NCI-H2107 (cell line): ENCODE measurements at regions not wholly inside any gene's neighbourhood (a gene's known extent, or its start where the extent isn't known, plus 50 kb on each side); places are given as distances from the start of the nearest gene placed in this dataset.

Source experiments
- DNase-seq: peaks from one replicate; lab custom pipeline; 2025; lab: John Stamatoyannopoulos, UW

DNA sequence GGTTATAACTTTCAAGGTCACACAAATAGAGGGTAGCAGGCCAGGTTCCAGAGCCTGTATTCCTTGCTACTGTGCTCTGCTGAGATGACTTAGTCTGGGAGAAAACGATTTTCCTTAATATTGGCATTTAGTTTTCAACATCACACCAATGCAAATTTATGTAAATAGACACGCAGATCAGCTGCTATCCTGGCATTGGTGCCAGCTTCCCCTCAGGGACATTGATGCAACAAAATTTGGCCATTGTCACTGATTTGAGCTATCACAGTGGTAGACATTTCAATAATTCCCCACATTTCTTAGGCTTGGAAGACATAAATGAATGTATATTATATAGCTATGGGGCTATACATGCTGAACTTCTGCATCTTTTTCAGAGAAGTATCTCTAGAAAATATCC lies 71.6 kb upstream of the ASTN2 start:
- DNase-seq = no peak

DNA sequence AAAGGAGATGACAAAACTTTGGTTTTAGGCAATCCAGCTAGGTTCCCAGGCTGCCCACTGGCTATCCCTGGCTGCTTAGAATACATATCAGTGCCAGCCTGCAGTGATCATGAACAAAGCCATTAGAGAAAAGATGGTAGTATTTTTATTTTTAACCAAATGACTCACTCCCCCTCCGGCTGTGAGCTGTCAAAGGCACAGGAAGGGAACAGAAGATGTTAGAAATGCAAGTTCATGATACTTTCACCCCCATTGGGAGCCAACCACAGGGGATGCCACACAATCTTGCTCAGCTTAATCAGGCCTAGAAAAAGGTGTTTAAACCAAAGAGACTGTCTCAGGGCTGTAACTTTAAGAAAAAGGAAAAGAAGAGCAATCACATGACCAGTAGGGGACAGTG lies 70.3 kb upstream of the ASTN2 start:
- DNase-seq = no peak

DNA sequence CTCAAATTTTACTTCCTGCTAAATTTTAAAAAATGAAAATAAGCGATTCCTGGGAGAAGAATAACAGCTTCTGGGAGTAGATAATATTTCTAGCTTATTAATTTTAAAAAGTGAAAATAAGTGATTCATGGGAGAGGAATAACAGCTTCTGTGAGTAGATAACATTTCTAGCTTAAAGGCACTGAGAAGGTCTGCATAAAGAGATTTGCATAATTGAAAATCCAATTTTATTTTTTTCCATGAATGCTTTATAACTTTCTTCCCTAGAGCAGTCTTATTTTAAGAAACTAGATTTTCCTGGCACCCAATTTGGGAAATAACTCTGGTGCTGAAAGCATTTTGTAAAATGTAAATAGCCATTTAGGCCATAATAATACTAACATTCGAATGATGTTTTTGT lies 65.9 kb upstream of the ASTN2 start:
- no peak for DNase-seq

DNA sequence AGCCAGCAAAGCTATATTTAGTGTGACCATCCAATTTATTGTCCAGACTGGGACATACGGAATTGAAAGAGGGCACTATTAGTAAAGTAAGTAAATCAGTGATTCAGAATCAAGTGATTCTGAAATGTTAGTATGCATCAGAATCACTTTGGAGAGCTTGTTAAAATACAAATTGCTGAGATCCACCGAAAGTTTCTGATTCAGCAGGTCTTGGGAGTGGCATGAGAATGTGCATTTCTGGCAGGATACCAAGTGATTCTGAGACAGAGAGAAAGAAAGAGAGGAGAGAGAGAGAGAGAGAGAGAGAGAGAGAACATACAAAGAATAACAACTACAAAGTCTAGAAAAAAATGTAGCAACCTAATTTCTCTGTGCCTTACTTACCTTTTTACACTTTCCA lies 65.4 kb upstream of the ASTN2 start:
- no peak for DNase-seq

DNA sequence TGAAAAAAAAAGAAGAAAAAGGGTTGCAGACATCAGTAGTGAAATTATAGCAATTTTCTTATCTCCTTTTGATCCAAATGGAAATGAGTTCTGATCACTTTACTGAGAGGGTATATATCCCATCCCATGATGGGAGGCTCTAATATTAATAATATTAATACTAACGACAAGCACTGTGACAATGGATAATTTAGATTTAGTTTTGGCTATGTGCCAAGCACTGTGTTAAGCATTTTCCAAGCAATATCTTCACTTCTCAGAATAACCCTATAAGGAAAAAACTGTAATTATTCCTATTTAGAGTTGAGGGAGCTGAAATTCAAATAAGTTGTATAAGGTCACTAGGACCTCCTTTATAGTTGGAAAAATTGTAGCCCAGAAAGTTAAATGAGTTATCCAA lies 58.4 kb upstream of the ASTN2 start:
- no peak for DNase-seq

DNA sequence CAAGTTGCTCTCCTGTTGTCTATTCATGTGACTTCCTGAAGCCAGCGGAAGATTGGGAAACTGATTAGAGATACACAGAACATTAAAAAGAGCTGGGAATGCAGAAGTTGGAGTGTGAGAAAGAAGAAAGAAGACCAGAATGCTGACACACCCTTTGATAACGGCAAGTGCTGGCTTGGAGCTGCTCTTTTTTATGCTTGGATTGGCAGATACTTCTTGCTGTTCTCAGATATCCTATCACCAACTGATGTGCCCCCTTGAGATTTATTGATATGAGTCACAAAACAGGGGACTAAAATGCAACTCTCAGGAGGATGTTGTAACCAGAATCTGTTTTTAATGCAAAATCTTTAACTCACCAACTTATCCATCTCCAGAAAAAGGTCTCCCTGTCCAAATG lies 56.0 kb upstream of the ASTN2 start:
- DNase-seq = no peak

DNA sequence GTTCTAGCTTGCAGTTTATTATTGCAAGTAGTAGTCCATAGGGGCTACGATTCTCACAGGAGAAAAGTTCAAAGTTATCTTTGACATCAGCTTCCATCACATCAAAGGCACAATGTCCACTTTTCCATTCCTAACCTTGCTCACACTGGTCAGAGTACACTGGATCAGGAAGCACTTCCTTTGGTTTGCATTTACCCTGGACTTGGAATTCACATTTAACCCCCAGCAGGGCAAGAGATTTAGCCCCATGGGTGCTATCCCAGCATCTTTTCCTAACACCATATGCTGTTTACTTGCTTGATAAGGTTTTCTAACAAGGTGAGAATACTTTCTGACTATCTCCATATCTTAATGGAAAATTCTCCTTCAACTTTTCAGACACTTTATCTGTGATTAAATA lies 55.6 kb upstream of the ASTN2 start:
- no peak for DNase-seq

DNA sequence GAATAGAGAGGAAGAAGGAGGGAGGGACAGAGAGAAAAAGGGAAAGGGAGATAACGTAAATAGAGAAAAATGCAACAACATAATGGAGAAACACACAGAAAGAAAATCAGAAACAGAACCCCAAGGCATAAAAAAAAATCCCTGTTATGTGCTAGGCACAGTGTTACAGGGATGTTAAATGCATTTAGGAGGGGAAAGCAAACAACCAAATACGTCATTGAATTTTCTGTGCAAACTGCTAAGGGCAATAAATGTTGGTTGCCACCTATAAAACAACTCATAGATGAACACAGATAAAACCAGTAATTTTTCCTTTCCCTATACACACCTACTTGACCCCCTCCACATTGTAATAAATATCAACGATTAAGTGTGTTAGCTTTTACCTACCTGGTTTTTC lies 51.3 kb upstream of the ASTN2 start:
- DNase-seq = no peak

DNA sequence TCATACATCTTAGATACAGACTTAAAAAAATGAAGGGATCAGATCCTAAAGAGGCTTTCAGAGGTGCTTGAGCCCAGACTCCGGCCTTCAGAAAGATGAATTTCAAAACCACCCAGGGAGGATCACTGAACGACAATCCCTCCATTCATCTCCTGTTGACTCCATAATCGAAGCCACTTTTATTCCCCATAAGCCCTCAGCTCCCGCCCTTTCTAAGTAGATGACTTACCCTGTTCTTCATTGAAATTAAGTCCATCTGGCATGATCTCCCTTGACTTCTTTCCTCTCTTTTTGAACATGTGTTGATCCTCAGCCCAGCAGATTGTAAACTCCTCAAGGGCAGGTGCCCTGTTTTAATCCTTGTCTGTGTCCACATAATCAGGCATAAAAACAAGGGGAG lies 50.8 kb upstream of the ASTN2 start:
- DNase-seq = no peak

DNA sequence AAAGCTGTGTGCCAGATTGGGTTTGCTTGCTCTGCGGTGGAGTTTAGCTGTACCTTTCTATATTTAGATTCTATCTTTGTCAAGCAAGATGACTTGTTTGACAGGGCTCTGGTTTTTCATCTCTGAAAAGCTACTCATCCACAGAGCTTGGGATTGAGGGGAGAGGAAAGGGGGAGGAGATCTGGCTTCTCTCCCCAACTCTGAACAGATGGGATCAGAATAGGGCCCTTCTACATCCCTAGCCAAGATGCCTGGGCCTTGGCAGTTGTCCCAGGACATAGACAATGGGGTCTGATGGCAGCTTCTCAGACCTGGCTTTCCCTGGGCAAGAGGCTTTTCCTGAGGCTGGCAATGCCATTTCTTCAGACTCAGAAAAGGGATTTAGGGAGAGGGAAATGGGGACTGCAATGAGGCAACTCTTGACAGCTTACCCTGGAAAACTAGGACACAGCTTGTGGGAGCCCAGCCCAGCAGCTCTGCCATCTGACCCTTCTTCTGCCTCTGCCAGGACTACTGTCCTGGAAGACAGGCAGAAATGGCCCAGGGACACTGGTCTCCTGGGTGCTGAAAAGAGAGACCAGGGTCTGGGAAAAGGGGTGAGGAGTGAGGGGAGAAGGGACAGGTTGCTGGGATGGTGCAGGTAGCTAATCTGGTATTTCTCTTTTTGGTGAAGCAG lies 50.2 kb upstream of the ASTN2 start:
- no peak for DNase-seq
